AG09309 (cell line): ENCODE measurements at regions not wholly inside any gene's neighbourhood (a gene's known extent, or its start where the extent isn't known, plus 50 kb on each side); places are given as distances from the start of the nearest gene placed in this dataset.

ENCODE experiments used
- DNase-seq: peaks from one replicate; pipeline ENCODE4 v3.0.0-alpha.2; 2010; ENCODE audit warnings: low read depth
- H3K4me3 ChIP-seq: 2 replicates; pipeline ENCODE4 v1.5.1; 2011; ENCODE audit warnings: mild to moderate bottlenecking, low read depth, low read length, moderate library complexity; ENCODE audit not compliant: control insufficient read depth
- CTCF ChIP-seq: IDR thresholded peaks from 2 replicates; pipeline ENCODE4 v1.5.1; 2011; ENCODE audit warnings: mild to moderate bottlenecking, low read depth, low read length, inconsistent platforms; ENCODE audit not compliant: insufficient read depth, control insufficient read depth; ENCODE audit errors: missing control alignments

GRCh38 chr6:104166055-104166668 is 693.6 kb downstream of the HACE1 start:
- no peak for TF ChIP-seq CTCF

GRCh38 chr6:104162036-104162669 is 697.6 kb downstream of the HACE1 start:
- DNase-seq: no peak
- TF ChIP-seq CTCF: no peak
- no peak overlapping the region for H3K4me3 ChIP-seq

More at GRCh38 chr6:104166055-104166668, 693.6 kb downstream of the HACE1 start:
- H3K4me3 ChIP-seq: no peak overlapping the region
- DNase-seq: no peak

GRCh38 chr6:104159045-104159618 is 700.6 kb downstream of the HACE1 start:
- no peak for DNase-seq
- TF ChIP-seq CTCF: no peak
- no peak overlapping the region for H3K4me3 ChIP-seq

GRCh38 chr6:104143757-104144156 is 716.0 kb downstream of the HACE1 start:
- no peak for DNase-seq
- TF ChIP-seq CTCF: no peak
- H3K4me3 ChIP-seq: no peak overlapping the region

GRCh38 chr6:104134876-104135275 is 724.8 kb downstream of the HACE1 start:
- no peak for DNase-seq
- no peak for TF ChIP-seq CTCF
- H3K4me3 ChIP-seq: no peak overlapping the region

GRCh38 chr6:104130343-104130742 is 729.4 kb downstream of the HACE1 start:
- no peak for DNase-seq
- TF ChIP-seq CTCF: no peak
- no peak overlapping the region for H3K4me3 ChIP-seq
